Naive thymus-derived CD4-positive, alpha-beta T cell (primary cell): ENCODE measurements at regions not wholly inside any gene's neighbourhood (a gene's known extent, or its start where the extent isn't known, plus 50 kb on each side); places are given as distances from the start of the nearest gene placed in this dataset.

Experiments
- ATAC-seq: fragments of 150-1000 bp; cut with Tn5 transposase; 2 replicates; pipeline ENCODE4 v1.10.0; 2021; ENCODE audit warnings: mild to moderate bottlenecking, moderate library complexity
- CTCF ChIA-PET: fragments of 350-600 bp; sonication (Branson Sonifier 250); formaldehyde crosslinking; loops from one replicate; lab custom pipeline; 2021; ENCODE audit warnings: antibody characterized with exemption; lab: Charles Lee
- POLR2A ChIA-PET: fragments of 350-600 bp; sonication (Branson Sonifier 250); formaldehyde crosslinking; loops from one replicate; lab custom pipeline; 2021; ENCODE audit warnings: antibody characterized with exemption, inconsistent platforms; lab: Charles Lee
- DNase-seq, 9 donors: peaks; one replicate each; pipeline versions ENCODE4 v3.0.0 to v3.0.0-alpha.2; 2020 to 2022; ENCODE audit warnings: mixed read lengths in 1 of 9
- H3K27ac ChIP-seq: one replicate; pipeline ENCODE4 v1.7.0; 2013; ENCODE audit warnings: mild to moderate bottlenecking, low read depth, low read length, moderate library complexity
- H3K27me3 ChIP-seq, 2 donors: one replicate each; pipeline ENCODE4 v1.7.0; 2013; ENCODE audit warnings: low read length in 2 of 2, mild to moderate bottlenecking in 2 of 2, moderate library complexity in 2 of 2; ENCODE audit not compliant: control insufficient read depth in 2 of 2, insufficient read depth in 2 of 2
- H3K36me3 ChIP-seq, 3 experiments: 1 replicate in 2 of 3; 2 replicates in 1 of 3; pipeline ENCODE4 v1.7.0; 2013; ENCODE audit warnings: low read length in 3 of 3, mild to moderate bottlenecking in 3 of 3, moderate library complexity in 1 of 3; ENCODE audit not compliant: insufficient read depth in 3 of 3, control insufficient read depth in 2 of 3
- H3K4me1 ChIP-seq, 2 donors: one replicate each; pipeline ENCODE4 v1.7.0; 2013; ENCODE audit warnings: low read length in 2 of 2, mild to moderate bottlenecking in 2 of 2, moderate library complexity in 1 of 2; ENCODE audit not compliant: control insufficient read depth in 2 of 2, insufficient read depth in 2 of 2
- H3K4me3 ChIP-seq: 2 replicates; pipeline ENCODE4 v1.7.0; 2013; ENCODE audit warnings: mild to moderate bottlenecking, low read length
- H3K9me3 ChIP-seq, 3 experiments: 1 replicate in 2 of 3; 2 replicates in 1 of 3; pipeline ENCODE4 v1.7.0; 2013; ENCODE audit warnings: low read length in 3 of 3; ENCODE audit not compliant: control insufficient read depth in 2 of 3
- H3K27ac Mint-ChIP-seq, 9 donors: one replicate each; pipeline ENCODE4 v1.8.0; 2020 to 2022; ENCODE audit warnings: mixed read lengths in 9 of 9, mild to moderate bottlenecking in 8 of 9, moderate library complexity in 5 of 9, inconsistent platforms in 2 of 9
- H3K27me3 Mint-ChIP-seq, 5 donors: one replicate each; pipeline ENCODE4 v1.8.0; 2021 to 2022; ENCODE audit warnings: mixed read lengths in 5 of 5, mild to moderate bottlenecking in 1 of 5
- H3K36me3 Mint-ChIP-seq, 5 donors: one replicate each; pipeline ENCODE4 v1.8.0; 2020 to 2022; ENCODE audit warnings: mixed read lengths in 5 of 5, mild to moderate bottlenecking in 3 of 5, inconsistent platforms in 1 of 5
- H3K4me1 Mint-ChIP-seq, 7 donors: one replicate each; pipeline ENCODE4 v1.8.0; 2020 to 2022; ENCODE audit warnings: mixed read lengths in 7 of 7, mild to moderate bottlenecking in 3 of 7, inconsistent platforms in 1 of 7
- H3K4me3 Mint-ChIP-seq, 10 donors: one replicate each; pipeline ENCODE4 v1.8.0; 2020 to 2022; ENCODE audit warnings: mild to moderate bottlenecking in 10 of 10, mixed read lengths in 10 of 10, moderate library complexity in 6 of 10, inconsistent platforms in 2 of 10
- H3K9me3 Mint-ChIP-seq, 11 donors: one replicate each; pipeline ENCODE4 v1.8.0; 2020 to 2022; ENCODE audit warnings: mixed read lengths in 11 of 11, mild to moderate bottlenecking in 4 of 11, inconsistent platforms in 1 of 11, moderate library complexity in 1 of 11
- intact Hi-C, 2 donors: fragments of 100-400 bp; cut with micrococcal nuclease; formaldehyde crosslinking; loops; one replicate each; pipeline ENCODE4 v1.15.1; 2023

- H3K27me3 Mint-ChIP-seq, result peaks cover 0 to 16% (median 11%) of the 10 kb centered on the region in 5 donors
- Histone ChIP-seq H3K27ac (no peak overlapping the region), H3K4me1 (no peaks in the 10 kb centered on the region), H3K36me3 (no peaks in the 10 kb centered on the region), H3K27me3 (no peaks in the 10 kb centered on the region), H3K9me3 (no peaks in the 10 kb centered on the region), H3K4me3 (no peak overlapping the region)
- H3K4me1 Mint-ChIP-seq, result no peaks in the 10 kb centered on the region
- intact Hi-C loops, result no loop called here
- ChIA-PET POLR2A (no interaction called here), CTCF (no interaction called here)
- H3K36me3 Mint-ChIP-seq, result no peaks in the 10 kb centered on the region
- no peak for DNase-seq
- ATAC-seq, result no peak
- H3K9me3 Mint-ChIP-seq, result peaks cover 0 to 4% (median 0%) of the 10 kb centered on the region in 11 donors
- H3K27ac Mint-ChIP-seq, result no peak overlapping the region
- H3K4me3 Mint-ChIP-seq, result no peak overlapping the region
Measured at GRCh38 chr7:156140896-156141295, 328.6 kb upstream of the SHH start.

DNA sequence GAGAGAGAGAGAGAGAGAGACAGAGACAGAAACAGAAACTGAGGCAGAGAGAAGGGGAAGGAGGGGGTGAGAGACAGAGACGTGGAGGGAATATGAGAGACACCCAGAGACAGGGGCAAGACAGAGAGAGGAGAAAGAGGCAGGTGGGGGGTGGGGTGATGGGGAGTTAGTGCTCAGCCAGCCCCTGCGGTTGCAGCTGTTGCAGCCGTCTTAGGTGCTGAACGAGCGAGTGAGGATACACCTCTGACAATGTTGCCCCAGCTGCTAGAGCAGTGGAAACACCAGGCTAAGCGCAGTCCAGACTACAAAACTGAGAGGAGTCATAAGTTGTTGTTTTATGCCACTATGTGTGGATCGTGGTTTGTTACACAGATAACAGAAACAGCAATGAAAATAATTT is 328.2 kb upstream of the SHH start:
- Mint-ChIP-seq H3K9me3 (peaks cover 0 to 4% (median 0%) of the 10 kb centered on the region in 11 donors), H3K4me3 (no peak overlapping the region), H3K27ac (no peak overlapping the region), H3K27me3 (peaks cover 0 to 15% (median 11%) of the 10 kb centered on the region in 5 donors), H3K36me3 (no peaks in the 10 kb centered on the region), H3K4me1 (no peaks in the 10 kb centered on the region)
- Histone ChIP-seq H3K9me3 (no peaks in the 10 kb centered on the region), H3K36me3 (no peaks in the 10 kb centered on the region), H3K4me3 (no peak overlapping the region), H3K27ac (no peak overlapping the region), H3K4me1 (no peaks in the 10 kb centered on the region), H3K27me3 (no peaks in the 10 kb centered on the region)
- intact Hi-C loops, result no loop called here
- DNase-seq (no peak), ATAC-seq (no peak)
- POLR2A ChIA-PET, result no interaction called here
- CTCF ChIA-PET, result no interaction called here

DNA sequence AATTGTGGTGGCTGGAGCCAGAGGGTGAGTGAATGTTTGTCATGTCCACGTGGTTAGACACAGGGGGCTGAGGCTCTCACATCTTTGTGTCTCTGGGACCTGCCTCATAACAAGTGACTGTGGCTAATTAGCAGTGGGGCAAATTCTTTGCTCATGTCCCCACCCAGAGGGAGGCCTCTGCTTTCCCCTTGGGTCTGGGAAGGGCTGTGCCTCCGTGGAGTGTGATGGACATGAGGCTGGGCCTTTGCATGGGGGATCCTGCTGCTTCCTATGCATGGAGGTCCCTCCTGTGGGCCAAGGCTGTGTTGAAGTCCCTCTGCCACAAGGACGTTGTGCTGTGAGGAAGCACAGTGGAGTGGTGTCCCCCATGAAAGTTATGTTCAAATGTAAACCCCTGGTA is 327.4 kb upstream of the SHH start:
- H3K36me3 ChIP-seq, result no peaks in the 10 kb centered on the region
- Mint-ChIP-seq H3K4me3 (no peak overlapping the region), H3K27me3 (peaks cover 0 to 15% (median 8%) of the 10 kb centered on the region in 5 donors), H3K9me3 (peaks cover 0 to 4% (median 0%) of the 10 kb centered on the region in 11 donors), H3K27ac (no peak overlapping the region), H3K36me3 (no peaks in the 10 kb centered on the region), H3K4me1 (no peaks in the 10 kb centered on the region)
- no peak overlapping the region for H3K4me3 ChIP-seq
- H3K4me1 ChIP-seq, result no peaks in the 10 kb centered on the region
- ATAC-seq (no peak), DNase-seq (no peak)
- intact Hi-C loops, result no loop called here
- H3K27ac ChIP-seq, result no peak overlapping the region
- CTCF ChIA-PET, result no interaction called here
- H3K9me3 ChIP-seq, result no peaks in the 10 kb centered on the region
- POLR2A ChIA-PET, result no interaction called here
- no peaks in the 10 kb centered on the region for H3K27me3 ChIP-seq

- ChIA-PET CTCF (no interaction called here), POLR2A (no interaction called here)
- Mint-ChIP-seq H3K27ac (no peak overlapping the region), H3K4me3 (no peak overlapping the region), H3K36me3 (no peaks in the 10 kb centered on the region), H3K27me3 (peaks cover 0 to 15% (median 5%) of the 10 kb centered on the region in 5 donors), H3K4me1 (no peaks in the 10 kb centered on the region), H3K9me3 (peaks cover 0 to 4% (median 0%) of the 10 kb centered on the region in 11 donors)
- Histone ChIP-seq H3K4me3 (no peak overlapping the region), H3K36me3 (no peaks in the 10 kb centered on the region), H3K27ac (no peak overlapping the region), H3K27me3 (no peaks in the 10 kb centered on the region), H3K9me3 (no peaks in the 10 kb centered on the region), H3K4me1 (no peaks in the 10 kb centered on the region)
- ATAC-seq, result no peak
- intact Hi-C loops, result no loop called here
- no peak for DNase-seq
Measured at GRCh38 chr7:156139112-156139511, 326.8 kb upstream of the SHH start.

- Mint-ChIP-seq H3K4me3 (no peak overlapping the region), H3K9me3 (peaks cover 0 to 7% (median 1%) of the 10 kb centered on the region in 11 donors), H3K27ac (no peak overlapping the region), H3K4me1 (peaks cover 0 to 2% (median 0%) of the 10 kb centered on the region in 7 donors), H3K27me3 (peaks cover 0 to 15% (median 3%) of the 10 kb centered on the region in 5 donors), H3K36me3 (no peaks in the 10 kb centered on the region)
- ChIA-PET CTCF (no interaction called here), POLR2A (no interaction called here)
- no peaks in the 10 kb centered on the region for H3K4me1 ChIP-seq
- intact Hi-C loops, result no loop called here
- no peaks in the 10 kb centered on the region for H3K9me3 ChIP-seq
- H3K4me3 ChIP-seq, result no peak overlapping the region
- no peak overlapping the region for H3K27ac ChIP-seq
- no peaks in the 10 kb centered on the region for H3K27me3 ChIP-seq
- ATAC-seq, result no peak
- no peaks in the 10 kb centered on the region for H3K36me3 ChIP-seq
- no peak for DNase-seq
Measured at GRCh38 chr7:156131881-156132280, 319.6 kb upstream of the SHH start.

DNA sequence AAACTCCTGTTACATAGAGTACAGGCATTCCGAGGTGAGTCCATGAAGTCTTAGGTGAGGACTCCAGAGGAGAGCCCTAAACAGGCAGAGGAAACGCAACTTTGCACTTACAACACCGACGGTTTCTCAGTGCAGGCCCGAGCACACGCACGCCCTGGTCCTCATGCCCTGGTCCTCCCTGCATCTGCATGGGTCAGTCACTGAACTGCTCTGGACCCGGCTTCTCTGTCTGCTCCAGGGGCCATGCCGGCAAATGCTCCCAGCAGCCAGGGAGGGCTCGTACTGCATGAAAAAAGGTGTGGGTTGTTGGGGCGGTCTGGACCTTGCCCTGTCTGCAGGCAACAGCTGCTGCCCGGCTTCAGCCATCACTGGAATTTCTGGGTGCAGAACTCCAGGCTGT is 317.3 kb upstream of the SHH start:
- Mint-ChIP-seq H3K36me3 (no peaks in the 10 kb centered on the region), H3K4me3 (no peak overlapping the region), H3K9me3 (peaks cover 0 to 7% (median 1%) of the 10 kb centered on the region in 11 donors), H3K27ac (no peak overlapping the region), H3K27me3 (peaks cover 0 to 7% (median 3%) of the 10 kb centered on the region in 5 donors), H3K4me1 (peaks cover 0 to 2% (median 0%) of the 10 kb centered on the region in 7 donors)
- no peaks in the 10 kb centered on the region for H3K9me3 ChIP-seq
- ATAC-seq, result no peak
- no peak overlapping the region for H3K4me3 ChIP-seq
- POLR2A ChIA-PET, result no interaction called here
- no peaks in the 10 kb centered on the region for H3K36me3 ChIP-seq
- intact Hi-C loops, result no loop called here
- no peaks in the 10 kb centered on the region for H3K27me3 ChIP-seq
- no peak for DNase-seq
- CTCF ChIA-PET, result no interaction called here
- no peak overlapping the region for H3K27ac ChIP-seq
- H3K4me1 ChIP-seq, result no peaks in the 10 kb centered on the region

DNA sequence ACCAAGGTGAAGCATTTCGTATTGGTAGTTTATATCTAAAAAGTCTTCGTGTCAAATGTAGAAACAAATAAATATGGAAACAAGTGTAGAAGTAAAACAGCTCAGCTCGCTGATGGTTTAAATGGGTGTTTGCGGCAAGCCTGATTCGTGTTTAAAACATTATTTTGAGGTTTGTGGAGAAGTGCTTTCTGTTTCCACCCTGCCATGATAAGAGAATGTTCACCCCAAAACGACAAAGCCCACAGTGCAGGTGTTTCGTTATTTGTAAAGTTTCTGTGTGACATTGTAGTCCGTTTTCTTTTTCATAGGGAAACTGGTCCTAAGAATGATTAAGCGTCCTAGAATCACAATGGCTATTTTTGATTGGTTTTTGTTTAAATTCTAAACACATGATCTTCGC is 316.2 kb upstream of the SHH start:
- H3K9me3 Mint-ChIP-seq, result peaks cover 0 to 6% (median 1%) of the 10 kb centered on the region in 11 donors

More for the DNA sequence above, 316.2 kb upstream of the SHH start:
- ChIA-PET POLR2A (no interaction called here), CTCF (no interaction called here)
- H3K4me1 Mint-ChIP-seq, result peaks cover 0 to 2% (median 0%) of the 10 kb centered on the region in 7 donors
- no peaks in the 10 kb centered on the region for H3K36me3 ChIP-seq
- intact Hi-C loops, result no loop called here
- ATAC-seq, result no peak
- no peak overlapping the region for H3K4me3 Mint-ChIP-seq
- H3K27me3 ChIP-seq, result no peaks in the 10 kb centered on the region
- H3K4me1 ChIP-seq, result no peaks in the 10 kb centered on the region
- H3K27ac ChIP-seq, result no peak overlapping the region
- H3K27me3 Mint-ChIP-seq, result peaks cover 0 to 7% (median 3%) of the 10 kb centered on the region in 5 donors
- H3K4me3 ChIP-seq, result no peak overlapping the region
- no peaks in the 10 kb centered on the region for H3K36me3 Mint-ChIP-seq
- no peak overlapping the region for H3K27ac Mint-ChIP-seq
- no peaks in the 10 kb centered on the region for H3K9me3 ChIP-seq
- no peak for DNase-seq
